ENCODE measurements at regions not wholly inside any gene's neighbourhood (a gene's known extent, or its start where the extent isn't known, plus 50 kb on each side); places are given as distances from the start of the nearest gene placed in this dataset.
A peak's percentile ranks its signal among the peaks of the same experiment; 100 is the strongest.

GRCh38 chr3:153072856-153073255, 89.2 kb upstream of the RAP2B start:
- no peak for DNase-seq (ENCODE audit: low read depth)

- no peak for DNase-seq (ENCODE audit: low read depth)
Observed at GRCh38 chr3:153073636-153074035, 88.4 kb upstream of the RAP2B start.

- DNase-seq (ENCODE audit: low read depth) = no peak
Observed at GRCh38 chr3:153078826-153079225, 83.2 kb upstream of the RAP2B start.

- DNase-seq (ENCODE audit: low read depth) = no peak
Observed at GRCh38 chr3:153079386-153079785, 82.6 kb upstream of the RAP2B start.

GRCh38 chr3:153080778-153081240, 81.2 kb upstream of the RAP2B start:
- no peak for DNase-seq (ENCODE audit: low read depth)

GRCh38 chr3:153084431-153084830, 77.6 kb upstream of the RAP2B start:
- DNase-seq (ENCODE audit: low read depth) = no peak

- DNase-seq (ENCODE audit: low read depth) = peak; percentile 90
Observed at GRCh38 chr3:153087595-153088566, 74.1 kb upstream of the RAP2B start.

- no peak for DNase-seq (ENCODE audit: low read depth)
Observed at GRCh38 chr3:153089620-153090019, 72.4 kb upstream of the RAP2B start.

- no peak for DNase-seq (ENCODE audit: low read depth)
Observed at GRCh38 chr3:153090973-153091372, 71.1 kb upstream of the RAP2B start.

- no peak for DNase-seq (ENCODE audit: low read depth)
Observed at GRCh38 chr3:153093629-153094028, 68.4 kb upstream of the RAP2B start.

GRCh38 chr3:153094386-153094785, 67.6 kb upstream of the RAP2B start:
- no peak for DNase-seq (ENCODE audit: low read depth)

- DNase-seq (ENCODE audit: low read depth) = no peak
Observed at GRCh38 chr3:153095441-153095840, 66.6 kb upstream of the RAP2B start.

- no peak for DNase-seq (ENCODE audit: low read depth)
Observed at GRCh38 chr3:153096731-153097131, 65.3 kb upstream of the RAP2B start.

GRCh38 chr3:153097213-153097612, 64.8 kb upstream of the RAP2B start:
- no peak for DNase-seq (ENCODE audit: low read depth)

GRCh38 chr3:153099131-153099530, 62.9 kb upstream of the RAP2B start:
- DNase-seq (ENCODE audit: low read depth) = no peak

- DNase-seq (ENCODE audit: low read depth) = no peak
Observed at GRCh38 chr3:153103406-153103945, 58.5 kb upstream of the RAP2B start.

- no peak for DNase-seq (ENCODE audit: low read depth)
Observed at GRCh38 chr3:153110041-153110440, 52.0 kb upstream of the RAP2B start.

GRCh38 chr3:153111016-153111415, 51.0 kb upstream of the RAP2B start:
- no peak for DNase-seq (ENCODE audit: low read depth)
